ENCODE measurements at regions not wholly inside any gene's neighbourhood (a gene's known extent, or its start where the extent isn't known, plus 50 kb on each side); places are given as distances from the start of the nearest gene placed in this dataset.

- TF ChIP-seq CTCF (IDR thresholded peaks at IDR 0.05; ENCODE audit: low read length) (no peak), EZH2phosphoT487 (IDR thresholded peaks at IDR 0.05; ENCODE audit: low read length) (no peak), EZH2 (optimal IDR thresholded peaks at IDR 0.05; ENCODE audit: low read depth, low read length) (no peak)
Measured at GRCh38 chr16:7792346-7792745, 459.7 kb downstream of the RBFOX1 start.

Measured in MM.1S (cell line).